GM21529 (cell line): ENCODE measurements at regions not wholly inside any gene's neighbourhood (a gene's known extent, or its start where the extent isn't known, plus 50 kb on each side); places are given as distances from the start of the nearest gene placed in this dataset.

Experiments
- ATAC-seq: cut with Tn5 transposase; IDR thresholded peaks from one replicate; pipeline ENCODE4 v1.9.1; 2021; ENCODE audit not compliant: unreplicated experiment

DNA sequence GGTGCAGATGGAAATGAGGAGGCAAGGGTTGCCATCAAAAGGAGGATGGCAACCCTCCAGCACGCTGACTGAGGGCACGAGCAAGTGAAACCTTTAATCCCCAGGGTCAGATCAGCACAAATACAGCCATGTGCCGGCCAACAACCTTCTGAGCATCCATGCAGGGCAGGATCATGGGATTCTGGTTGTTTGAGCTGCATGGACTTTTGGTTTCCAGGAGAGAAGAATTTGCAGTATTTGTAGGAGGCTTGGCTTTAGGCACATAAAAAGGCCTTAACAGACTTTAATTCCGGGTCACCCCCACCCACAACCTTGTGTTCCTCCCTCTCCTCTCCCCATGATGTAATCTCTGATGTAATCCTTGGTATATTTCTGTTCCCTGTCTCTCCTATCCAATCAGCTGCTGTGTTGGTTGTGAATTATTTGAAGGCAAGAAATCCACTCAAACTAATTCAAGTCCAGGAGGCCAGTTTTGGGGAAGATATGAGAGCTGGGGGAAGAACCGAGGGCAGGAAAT lies 254.3 kb downstream of the SHQ1 start:
- no peak for ATAC-seq

DNA sequence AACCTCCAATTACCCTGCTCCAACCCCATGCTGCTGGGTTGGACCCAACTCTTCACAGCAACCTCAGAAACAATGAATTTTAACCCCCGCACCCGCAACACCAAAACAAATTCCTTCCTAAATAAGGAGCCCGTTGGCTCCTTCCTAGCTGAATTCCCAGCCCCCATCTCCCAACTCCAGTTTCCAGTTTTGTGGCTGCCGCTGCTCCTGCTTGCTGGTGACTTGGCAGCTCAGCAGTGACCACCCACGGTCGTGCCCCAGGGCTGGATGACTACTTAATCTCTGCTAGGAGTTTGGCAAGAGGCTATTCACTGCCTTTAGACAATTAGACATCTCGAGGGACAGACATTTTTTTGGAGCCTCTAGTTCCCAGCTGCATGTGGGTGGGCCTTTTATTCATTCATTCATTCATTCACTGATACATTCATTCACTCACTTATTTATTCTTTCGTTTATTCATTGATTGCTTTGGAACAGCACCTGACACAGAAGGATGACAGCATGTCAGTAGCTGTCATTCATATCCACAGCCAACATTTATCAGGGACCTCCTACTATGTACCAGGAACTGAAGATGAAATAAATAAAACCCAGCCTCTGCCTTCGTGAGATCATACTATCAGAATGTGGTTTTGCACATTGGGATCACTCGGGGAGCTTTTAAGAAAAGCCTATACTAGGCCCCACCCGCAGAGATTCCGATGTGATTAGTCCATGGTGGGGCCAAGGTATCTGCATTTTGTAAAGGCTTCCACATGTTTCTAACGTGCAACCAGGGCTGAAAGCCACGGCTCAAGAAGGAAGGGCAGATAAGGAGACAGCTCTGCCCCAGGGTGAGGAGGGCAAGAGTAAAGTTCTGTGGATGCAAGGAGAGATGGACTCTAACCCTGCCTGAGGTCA lies 256.5 kb downstream of the SHQ1 start:
- ATAC-seq = no peak

DNA sequence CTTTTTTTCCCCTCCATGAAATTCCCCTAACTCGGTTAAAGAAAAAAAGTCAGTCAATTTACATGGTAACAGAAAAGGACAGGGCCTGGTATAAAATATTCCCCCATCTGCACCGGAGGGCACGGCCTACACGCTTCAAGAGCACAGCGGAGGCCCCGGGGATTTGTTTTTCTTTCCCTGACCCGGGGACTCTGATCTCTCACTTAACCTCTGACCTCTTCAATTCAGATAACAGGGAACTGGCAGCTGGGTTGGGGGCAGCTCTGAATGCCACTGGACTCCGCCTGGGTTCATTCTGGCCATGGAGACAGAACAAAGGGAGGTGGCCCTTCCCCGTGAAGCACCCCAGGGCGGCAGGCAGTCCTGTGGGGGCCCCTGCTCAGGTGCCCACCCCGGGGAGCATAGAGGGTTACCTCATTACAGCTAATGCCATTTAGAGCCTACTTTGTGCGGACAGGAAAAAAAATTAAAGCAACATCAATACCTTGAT lies 257.5 kb downstream of the SHQ1 start:
- ATAC-seq = no peak

DNA sequence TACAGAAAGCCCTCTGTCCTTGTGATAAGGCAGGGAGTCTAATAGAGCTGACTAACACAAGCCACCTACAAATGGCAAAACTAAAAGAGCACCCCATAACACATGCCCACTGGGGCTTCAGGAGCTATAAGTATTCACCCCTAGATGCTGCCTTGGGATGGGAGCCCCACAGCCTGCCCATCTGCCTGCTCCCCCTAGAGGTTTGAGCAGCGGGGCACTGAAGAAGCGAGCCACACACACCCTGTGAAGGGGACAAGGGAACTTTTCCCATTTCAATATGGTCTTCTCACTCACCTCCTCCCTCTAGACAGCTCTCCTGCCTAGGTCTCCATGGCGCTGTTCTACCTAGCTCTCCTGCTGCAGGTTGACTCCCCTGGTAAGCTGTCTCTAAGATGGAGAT lies 261.0 kb downstream of the SHQ1 start:
- ATAC-seq = no peak

DNA sequence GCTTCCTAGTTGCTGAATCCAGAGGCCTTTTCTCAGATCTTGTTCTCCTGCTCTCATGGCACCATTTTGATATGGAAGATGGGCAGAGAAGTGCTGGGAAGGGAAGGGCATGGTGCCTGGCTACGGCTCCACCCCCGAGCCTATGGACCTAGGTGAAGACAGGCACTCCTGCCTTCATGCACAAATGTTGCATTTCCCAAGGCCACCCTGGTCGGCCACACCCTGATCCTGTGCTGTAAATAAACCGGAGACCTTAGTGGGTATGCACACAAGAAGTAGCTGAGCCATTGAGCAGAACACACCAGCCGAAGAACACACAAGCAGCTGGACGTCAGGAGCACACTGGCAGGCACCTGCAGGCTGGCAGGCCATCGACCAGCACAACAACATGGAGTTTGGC lies 261.6 kb downstream of the SHQ1 start:
- ATAC-seq = no peak

DNA sequence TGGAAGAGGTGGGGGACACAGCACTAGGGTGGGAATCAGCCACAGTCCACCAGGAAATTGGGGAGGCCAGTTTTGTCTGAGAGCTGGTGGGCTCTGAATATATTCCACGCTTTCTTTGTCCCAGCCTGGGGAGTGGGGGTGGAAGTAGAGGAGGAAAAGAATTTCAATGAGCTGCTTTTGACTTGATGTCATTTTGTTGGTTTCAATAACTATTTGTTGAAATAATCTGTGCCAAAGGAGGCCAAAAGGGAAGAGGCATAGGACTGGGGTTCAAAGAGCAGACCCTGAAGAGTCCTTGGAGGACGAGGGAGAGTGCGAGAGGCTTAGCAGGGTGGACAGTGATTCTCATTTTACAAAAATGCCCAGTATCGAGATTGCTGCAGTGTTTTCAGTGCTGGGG lies 262.3 kb downstream of the SHQ1 start:
- no peak for ATAC-seq

DNA sequence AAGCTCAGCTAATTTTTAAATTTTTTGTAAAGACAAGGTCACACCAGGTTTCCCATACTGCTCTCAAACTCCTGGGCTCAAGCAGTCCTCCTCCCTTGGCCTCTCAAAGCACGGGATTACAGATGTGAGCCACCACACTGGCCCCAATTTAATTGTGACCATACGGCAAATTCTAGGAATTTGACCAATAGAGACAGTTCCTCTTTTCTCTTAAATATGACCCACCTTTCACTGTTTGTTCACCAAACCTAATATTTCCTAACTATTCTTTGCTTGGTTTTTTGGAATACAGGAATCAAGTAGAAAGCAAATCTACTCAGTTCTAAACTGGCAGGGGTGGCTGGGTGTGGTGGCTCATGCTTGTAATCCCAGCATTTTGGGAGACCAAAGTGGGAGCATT lies 264.0 kb downstream of the SHQ1 start:
- no peak for ATAC-seq

DNA sequence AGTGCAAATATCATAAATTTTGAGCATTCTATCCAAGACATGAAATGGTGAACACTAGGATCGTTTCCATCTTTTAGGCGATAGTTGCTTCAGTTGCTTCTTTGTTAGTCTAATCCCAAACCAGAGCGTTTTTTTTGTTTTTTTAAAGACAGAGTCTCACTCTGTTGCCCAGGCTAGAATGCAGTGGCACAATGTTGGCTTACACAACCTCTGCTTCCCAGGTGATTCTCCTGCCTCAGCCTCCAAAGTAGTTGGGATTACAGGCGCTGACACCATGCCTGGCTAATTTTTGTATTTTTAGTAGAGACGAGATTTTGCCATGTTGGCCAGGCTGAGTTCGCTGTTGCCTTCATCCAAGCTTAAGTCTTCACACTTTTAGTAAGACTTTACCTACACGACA lies 265.3 kb downstream of the SHQ1 start:
- no peak for ATAC-seq

DNA sequence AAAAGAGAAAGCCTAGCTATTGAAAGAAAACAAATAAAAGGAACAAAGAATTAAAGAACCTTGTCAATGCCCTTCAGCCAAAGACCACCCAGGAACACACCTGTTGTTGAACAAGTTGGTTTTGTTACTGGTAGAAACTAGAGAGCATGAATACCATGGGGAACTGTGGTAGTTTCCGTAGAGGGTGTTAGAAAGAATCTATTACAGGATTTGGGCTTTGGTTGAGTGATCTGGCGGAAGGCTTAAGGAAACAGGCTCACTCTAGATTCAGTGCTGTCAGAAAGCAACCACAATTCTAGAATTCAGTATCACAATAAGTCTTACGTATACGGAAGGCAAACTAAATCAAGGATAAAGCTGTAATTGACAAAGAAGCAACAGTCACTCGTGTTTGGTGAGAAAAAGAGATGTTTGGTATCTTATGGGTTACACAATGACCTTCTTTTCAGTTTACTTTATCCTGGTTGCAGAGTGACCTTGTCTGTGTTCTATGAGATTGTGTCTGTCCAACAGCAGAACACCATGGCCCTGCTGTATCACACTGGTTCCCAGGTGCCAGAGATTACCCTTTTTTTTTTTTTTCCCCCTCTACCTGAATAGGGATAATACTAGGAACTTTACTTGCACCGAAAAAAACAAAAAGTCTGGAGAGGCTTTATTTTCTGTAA lies 265.9 kb downstream of the SHQ1 start:
- ATAC-seq = peak; percentile 99

DNA sequence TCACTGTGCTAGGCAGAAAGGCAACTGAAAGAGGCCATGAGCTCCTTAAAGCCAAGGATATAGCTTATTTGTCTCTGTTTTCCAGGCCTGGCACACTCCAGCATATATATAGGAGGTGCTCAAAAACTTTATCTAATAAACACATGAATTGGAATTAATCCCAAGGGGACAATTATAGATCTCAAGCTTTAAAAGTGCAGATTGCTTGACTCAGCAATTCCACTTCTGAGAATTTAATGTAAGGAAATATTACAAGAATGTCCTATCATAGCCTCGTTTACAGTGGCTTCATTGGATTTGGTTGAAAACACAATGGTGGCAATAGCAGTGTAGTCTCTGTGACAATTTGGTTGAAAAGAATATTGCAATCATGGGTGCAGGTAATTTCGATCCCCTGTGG lies 267.3 kb downstream of the SHQ1 start:
- ATAC-seq = no peak

DNA sequence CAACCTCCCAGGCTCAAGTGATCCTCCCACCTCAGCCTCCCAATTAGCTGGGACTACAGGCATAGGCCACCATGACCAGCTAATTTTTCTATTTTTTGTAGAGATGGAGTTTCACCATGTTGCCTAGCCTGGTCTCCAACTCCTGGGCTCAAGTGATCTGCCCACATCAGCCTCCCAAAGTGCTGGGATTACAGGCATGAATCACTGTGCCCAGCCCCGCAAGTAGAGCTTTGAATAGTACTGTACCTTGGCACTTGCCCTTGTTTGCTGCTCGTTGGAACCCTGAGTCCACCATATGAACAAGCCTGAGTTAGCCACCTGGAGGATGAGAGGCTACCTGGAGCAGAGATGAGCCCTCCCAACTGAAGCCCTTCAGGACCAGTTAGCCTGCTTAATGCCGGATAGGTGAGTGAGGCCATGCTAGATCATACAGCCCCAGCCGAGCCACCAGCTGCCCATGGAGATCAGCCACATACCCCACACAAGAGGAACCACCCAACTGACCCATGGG lies 267.9 kb downstream of the SHQ1 start:
- ATAC-seq = no peak

DNA sequence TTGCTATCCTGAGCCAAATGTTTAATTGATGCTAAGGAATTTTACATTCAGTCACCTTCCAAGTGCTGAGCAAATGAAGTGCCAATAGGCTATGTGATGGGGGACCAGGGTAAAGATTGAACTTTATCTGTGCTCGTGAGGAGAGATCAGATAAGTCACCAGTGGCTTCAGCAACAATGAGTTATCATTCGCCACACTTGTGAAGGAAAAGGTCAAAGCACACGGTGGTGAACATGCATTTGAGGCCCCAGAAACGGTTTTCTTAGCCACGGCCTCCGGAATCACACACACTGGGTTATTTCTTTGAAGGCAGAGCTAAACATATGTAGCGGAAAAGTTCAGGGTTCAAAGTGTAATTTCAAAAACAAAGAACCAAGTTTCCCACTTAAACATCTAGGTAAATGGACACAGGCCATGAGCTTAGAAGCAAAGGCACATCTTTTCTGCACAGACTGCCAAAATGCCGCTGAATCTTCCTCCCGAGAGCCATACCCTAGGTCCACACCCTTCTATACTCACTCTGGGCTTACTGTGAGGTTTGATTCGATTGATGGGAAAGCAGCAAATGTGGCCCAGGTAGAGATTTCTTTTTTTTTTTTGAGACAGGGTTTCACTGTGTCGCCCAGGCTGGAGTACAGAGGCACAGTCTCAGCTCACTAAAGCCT lies 268.5 kb downstream of the SHQ1 start:
- ATAC-seq = no peak

DNA sequence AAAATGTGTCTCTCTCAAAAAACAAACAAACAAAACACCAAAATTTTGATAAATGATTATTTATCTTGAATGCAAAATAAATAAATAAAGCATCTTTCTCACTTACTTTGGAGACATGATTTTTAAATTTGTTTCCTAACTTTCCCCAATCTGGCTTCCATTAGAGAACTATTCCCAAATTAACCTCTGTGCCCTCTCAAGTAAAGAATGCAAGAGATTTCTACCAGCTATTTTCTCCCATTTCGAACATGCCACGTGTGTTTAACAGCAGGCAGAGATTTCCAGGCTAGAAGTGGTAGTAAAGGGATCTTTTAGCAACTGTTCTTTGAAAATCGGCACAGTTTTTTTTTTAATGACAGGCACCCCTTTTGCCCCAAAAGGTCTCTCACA lies 269.1 kb downstream of the SHQ1 start:
- ATAC-seq = no peak

DNA sequence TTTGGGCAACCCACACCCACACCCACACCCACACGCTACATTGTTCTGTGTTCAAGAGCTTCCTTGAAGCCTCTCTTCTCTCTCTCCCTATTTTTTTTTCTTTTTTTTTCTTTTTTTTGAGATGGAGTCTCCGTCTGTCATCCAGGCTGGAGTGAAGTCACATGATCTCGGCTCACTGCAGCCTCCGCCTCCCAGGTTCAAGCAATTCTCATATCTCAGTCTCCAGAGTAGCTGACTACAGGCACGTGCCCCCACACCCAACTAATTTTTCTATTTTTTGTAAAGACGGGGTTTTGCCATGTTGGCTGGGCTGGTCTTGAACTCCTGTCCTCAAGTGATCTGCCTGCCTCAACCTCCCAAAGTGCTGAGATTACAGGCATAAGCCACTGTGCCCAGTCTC lies 271.1 kb downstream of the SHQ1 start:
- no peak for ATAC-seq

DNA sequence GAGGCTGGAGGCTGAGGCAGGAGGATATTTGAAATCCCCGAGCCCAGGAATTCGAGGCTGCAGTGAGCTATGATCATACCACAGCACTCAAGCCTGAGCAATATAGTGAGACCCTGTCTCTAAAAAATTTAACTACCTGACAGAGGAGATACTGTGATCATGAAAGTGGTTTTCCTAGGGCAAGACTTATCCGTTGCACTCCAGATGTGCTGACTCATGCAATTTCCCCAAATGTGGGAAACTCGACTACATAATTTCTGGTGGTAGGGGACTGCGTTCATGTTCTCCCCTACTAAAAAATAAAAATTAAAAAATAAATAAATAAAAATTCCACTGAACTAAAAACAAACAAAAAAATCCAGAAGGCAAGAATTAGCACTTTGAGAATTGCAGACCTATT lies 271.7 kb downstream of the SHQ1 start:
- no peak for ATAC-seq

DNA sequence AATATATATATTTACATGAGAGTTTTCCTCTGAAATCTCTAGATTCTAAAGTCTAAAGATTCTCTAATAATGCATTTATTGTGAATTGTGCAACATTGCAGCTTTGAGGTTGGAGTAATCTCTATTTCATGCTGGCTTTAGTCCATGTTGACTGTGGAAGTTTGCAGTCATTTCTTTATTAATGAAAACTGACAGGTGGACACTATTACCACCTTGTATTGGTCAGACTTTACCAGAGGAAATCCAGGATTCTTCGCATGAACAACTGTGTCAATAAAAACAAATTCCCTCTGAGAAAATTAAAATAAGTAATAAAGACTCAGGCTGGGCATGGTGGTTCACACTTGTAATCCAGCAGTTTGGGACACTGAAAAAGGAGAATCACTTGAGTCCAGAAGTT lies 274.1 kb downstream of the SHQ1 start:
- ATAC-seq = no peak

DNA sequence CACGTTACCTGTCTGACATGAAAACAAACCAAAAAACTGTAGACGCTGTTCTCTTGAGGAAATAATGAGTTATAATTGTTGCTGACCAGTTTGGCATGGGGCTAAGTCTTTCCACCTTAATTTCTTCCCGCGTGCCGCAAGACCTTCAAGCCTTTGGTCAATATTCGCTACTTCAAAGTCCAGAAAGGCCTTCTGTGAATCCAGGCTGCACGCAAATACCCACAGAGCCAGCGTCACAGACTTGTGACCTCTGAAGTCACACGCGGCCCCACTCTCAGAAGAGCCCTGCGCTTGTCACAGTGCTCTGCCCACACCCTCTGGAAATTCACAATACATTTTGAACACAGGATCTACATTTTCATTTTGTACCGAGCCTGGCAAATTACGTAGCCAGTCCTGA lies 275.2 kb downstream of the SHQ1 start:
- no peak for ATAC-seq

DNA sequence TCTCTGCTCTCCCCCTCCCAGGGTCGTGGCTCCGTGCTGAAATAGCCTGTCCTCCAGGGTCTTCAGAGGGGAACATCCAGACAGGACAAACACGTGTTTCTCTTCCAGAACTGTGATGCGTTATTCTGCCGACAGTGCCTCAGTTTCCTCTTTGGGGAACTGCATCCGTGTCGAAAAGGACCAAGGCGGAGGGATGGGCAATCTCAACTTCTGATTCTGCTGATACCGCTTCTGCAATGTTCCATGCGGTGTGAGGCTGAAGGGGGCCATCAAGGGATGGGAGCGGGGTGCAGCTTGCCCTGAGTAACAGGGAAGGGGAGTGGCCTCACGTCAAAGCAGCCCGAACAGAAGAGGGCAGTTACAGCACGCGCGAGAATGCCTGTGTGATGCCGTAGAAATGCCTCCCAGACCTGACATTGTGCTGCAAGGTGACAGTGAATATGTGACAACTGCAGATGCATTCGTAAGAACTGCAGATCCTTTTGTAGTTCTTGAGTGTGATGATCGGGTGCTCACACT lies 275.7 kb downstream of the SHQ1 start:
- ATAC-seq = no peak

DNA sequence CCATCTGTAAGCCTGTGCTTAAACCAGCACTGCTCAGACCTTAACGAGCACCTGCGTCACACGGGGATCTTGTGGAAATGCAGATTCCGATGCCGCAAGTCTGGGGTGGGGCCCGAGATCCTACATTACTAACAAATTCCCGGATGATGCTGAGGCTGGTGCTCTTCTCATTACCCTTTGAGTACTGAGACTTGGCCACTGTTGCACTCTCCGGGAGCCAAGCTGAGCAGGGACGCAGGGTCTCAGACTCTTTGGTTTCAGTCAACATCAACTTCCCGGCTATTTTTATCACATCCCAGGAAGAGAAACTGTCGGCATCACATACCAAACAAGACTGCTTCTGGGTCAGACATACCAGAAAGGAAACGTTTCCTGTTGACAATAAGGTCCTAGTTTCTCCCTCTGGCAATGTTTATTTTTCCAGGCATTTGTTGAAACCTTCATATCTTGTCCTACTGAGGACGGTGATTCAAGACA lies 276.6 kb downstream of the SHQ1 start:
- no peak for ATAC-seq

DNA sequence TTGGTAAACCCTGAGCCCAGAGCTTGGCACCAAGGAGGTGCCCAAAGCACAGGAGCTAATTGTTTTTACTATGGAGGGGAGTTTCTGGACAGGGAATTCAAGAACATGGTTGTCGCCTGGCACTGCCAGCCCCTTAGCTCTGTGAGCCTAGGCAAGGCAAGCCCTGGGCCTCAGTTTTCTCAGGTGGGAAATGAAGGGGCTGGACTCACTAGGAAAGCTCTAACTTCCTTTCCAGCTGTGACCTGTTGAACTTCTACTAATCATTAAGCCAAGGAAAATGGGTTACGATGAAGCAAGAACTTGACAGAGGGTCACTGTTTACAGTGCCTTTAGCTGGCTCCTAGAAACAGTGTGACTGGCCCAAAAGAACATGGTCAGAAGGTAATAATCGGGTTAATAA lies 277.2 kb downstream of the SHQ1 start:
- no peak for ATAC-seq
